Mesodermal cell (in vitro differentiated cells): ENCODE measurements at regions not wholly inside any gene's neighbourhood (a gene's known extent, or its start where the extent isn't known, plus 50 kb on each side); places are given as distances from the start of the nearest gene placed in this dataset.

Experiments
- H3K27ac ChIP-seq: 2 replicates; pipeline ENCODE4 v1.7.0; 2013; ENCODE audit warnings: mild to moderate bottlenecking, low read depth, low read length, moderate library complexity; ENCODE audit not compliant: severe bottlenecking
- H3K36me3 ChIP-seq: 2 replicates; pipeline ENCODE4 v1.7.1; 2013; ENCODE audit warnings: mild to moderate bottlenecking, low read length, moderate library complexity; ENCODE audit not compliant: control insufficient read depth, insufficient read depth
- H3K4me1 ChIP-seq: one replicate; pipeline ENCODE4 v1.7.1; 2013; ENCODE audit warnings: mild to moderate bottlenecking, low read length; ENCODE audit not compliant: insufficient read depth, control insufficient read depth, poor library complexity, severe bottlenecking
- H3K4me3 ChIP-seq: 2 replicates; pipeline ENCODE4 v1.7.0; 2013; ENCODE audit warnings: low read length, control low read depth, mild to moderate bottlenecking; ENCODE audit not compliant: insufficient read depth, poor library complexity, severe bottlenecking; ENCODE audit errors: extremely low read depth
- H3K9me3 ChIP-seq: 2 replicates; pipeline ENCODE4 v1.7.1; 2013; ENCODE audit warnings: mild to moderate bottlenecking, low read length, moderate library complexity; ENCODE audit not compliant: control insufficient read depth
- WGBS, 2 experiments: methylation state at CpG; one replicate each; pipeline ENCODE4 v1.1.5; 2013; ENCODE audit warnings: missing lambda C conversion rate in 2 of 2; ENCODE audit not compliant: insufficient coverage in 2 of 2; 5-methylcytosine and 5-hydroxymethylcytosine counted together

DNA sequence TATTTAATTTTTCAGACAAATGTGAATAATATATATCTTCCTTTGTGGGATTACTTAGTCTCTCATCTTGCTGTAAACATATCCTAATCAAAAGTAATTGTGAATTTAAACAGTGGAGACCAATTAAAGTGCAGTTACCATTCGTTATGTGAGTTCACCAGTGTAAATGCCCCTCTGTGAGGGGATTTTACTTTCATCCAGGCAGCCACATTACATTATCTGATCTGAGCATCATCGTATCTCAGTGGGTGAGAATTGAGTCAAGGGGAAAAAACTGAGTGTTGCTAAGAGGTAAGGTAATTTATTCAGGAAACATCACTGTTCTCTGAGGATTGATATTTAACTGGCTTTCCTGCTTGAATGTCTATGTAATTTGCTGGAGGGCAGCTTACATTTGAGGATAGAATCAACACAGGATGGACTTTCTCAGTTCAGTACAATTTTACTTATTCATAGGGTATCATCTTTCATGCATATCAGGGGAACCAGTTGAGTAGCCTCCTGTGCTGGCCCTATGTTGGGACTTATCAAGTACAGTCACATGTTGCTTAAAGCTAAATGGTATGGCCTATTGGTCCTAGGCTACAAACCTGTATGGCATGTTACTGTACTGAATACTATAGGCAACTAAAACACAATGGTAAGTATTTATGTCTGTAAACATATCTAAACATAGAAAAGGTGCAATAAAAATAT, 219.7 kb downstream of the CD47 start:
- H3K4me3 ChIP-seq, result no peak overlapping the region
- WGBS, 2 experiments, result 100% methylated on average over 1 of the region's 2 CpGs; no CpG with 5 or more reads in 1 of the 2 experiments
- H3K27ac ChIP-seq, result no peak overlapping the region
- no peaks in the 10 kb centered on the region for H3K36me3 ChIP-seq
- H3K9me3 ChIP-seq, result peaks cover 5% of the 10 kb centered on the region
- no peaks in the 10 kb centered on the region for H3K4me1 ChIP-seq

DNA sequence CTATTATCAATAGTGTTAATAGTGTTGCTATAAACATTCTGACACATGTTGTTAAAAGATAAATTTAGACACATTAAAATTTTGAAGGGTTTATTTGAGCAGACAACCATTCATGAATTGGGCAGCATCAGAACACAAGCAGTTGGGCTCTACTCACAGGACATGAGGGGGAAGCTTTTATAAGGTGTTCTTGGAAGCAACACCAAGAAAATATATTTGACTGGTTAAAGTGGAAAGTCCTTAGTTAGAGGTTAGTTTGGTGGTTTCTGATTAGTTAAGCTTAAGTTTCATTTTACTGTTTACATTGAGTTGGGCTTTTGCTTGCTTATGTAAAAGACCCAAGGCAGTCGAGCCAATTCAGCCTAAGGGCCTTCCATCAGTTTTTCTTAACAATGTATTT, 220.7 kb downstream of the CD47 start:
- no peak overlapping the region for H3K27ac ChIP-seq
- no CpG with 5 or more reads among the region's 1 CpG for WGBS, 2 experiments
- no peaks in the 10 kb centered on the region for H3K4me1 ChIP-seq
- no peaks in the 10 kb centered on the region for H3K36me3 ChIP-seq
- H3K4me3 ChIP-seq, result no peak overlapping the region
- peaks cover 5% of the 10 kb centered on the region for H3K9me3 ChIP-seq

DNA sequence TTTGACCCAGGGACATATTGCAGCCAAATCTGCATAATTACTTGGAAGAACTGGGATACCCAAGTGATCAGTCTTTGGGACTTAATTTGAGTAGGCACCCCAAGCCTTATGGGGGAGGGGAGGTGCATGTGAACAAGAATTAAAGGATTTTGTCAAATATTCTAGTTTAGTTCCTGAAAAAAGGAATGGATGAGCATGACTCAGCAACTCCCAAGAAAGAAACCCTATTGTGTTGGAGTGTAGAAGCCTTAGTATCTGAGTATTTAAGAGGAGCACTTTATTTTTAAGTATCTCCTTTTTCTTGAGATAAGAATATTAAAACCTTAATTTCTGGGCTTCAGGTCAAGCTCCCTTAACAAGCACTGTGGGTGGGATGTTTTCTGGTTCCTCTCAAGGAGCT, 222.4 kb downstream of the CD47 start:
- H3K4me3 ChIP-seq, result no peak overlapping the region
- peaks cover 5% of the 10 kb centered on the region for H3K9me3 ChIP-seq
- no peaks in the 10 kb centered on the region for H3K36me3 ChIP-seq
- H3K4me1 ChIP-seq, result no peaks in the 10 kb centered on the region
- H3K27ac ChIP-seq, result no peak overlapping the region

DNA sequence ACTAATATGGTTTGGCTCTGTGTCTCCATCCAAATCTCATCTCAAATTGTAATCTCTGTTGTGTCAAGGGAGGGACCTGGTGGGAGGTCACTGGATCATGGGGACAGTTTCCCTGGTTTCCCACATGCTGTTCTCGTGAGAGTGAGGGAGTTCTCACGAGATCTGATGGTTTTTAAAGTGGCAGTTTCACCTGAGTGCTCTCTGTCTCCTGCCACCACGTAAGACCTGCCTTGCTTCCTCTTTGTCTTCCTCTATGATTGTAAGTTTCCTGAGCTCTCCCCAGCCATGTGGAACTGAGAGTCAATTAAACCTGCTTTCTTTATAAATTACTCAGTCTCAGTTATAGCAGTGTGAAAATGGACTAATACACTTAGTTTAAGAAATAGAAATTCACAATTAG, 228.9 kb downstream of the CD47 start:
- Histone ChIP-seq H3K27ac (no peak overlapping the region), H3K36me3 (no peaks in the 10 kb centered on the region), H3K4me3 (no peak overlapping the region), H3K4me1 (no peaks in the 10 kb centered on the region), H3K9me3 (no peaks in the 10 kb centered on the region)
- 46 to 57% methylated on average over 2 of the region's 3 CpGs for WGBS, 2 experiments

DNA sequence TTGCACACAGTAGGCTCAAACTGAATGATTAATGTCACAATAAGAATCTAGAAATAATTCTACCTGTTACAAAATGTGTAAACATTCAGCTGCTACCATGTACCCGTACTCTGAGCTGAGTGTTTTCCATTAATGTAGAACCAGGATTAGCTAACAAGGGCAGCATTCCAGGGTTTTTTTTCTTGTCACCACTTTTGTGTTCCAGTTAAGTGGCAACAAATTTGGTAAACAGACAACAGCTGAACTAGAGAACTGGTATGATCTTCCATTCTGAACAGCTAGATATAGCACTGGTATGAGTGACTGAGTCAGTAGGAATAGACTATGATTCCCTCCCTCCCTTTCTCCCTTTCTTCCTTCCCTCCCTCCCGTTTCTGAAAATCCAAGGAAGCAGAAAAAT, 229.4 kb downstream of the CD47 start:
- no peaks in the 10 kb centered on the region for H3K4me1 ChIP-seq
- H3K36me3 ChIP-seq, result no peaks in the 10 kb centered on the region
- H3K4me3 ChIP-seq, result no peak overlapping the region
- WGBS, 2 experiments, result 100% methylated on average over 1 of the region's 2 CpGs; no CpG with 5 or more reads in 1 of the 2 experiments
- H3K27ac ChIP-seq, result no peak overlapping the region
- no peaks in the 10 kb centered on the region for H3K9me3 ChIP-seq
